GM21381 (cell line): ENCODE measurements at regions not wholly inside any gene's neighbourhood (a gene's known extent, or its start where the extent isn't known, plus 50 kb on each side); places are given as distances from the start of the nearest gene placed in this dataset.

Experiments used
- ATAC-seq: cut with Tn5 transposase; IDR thresholded peaks from one replicate; pipeline ENCODE4 v1.9.1; 2021; ENCODE audit warnings: mild to moderate bottlenecking, moderate library complexity; ENCODE audit not compliant: unreplicated experiment

- no peak for ATAC-seq
Measured at GRCh38 chr2:149733936-149734685, 146.5 kb upstream of the MMADHC start.

GRCh38 chr2:149732730-149733290, 145.2 kb upstream of the MMADHC start:
- ATAC-seq: no peak

GRCh38 chr2:149732001-149732685, 144.6 kb upstream of the MMADHC start:
- ATAC-seq: no peak

GRCh38 chr2:149731079-149731478, 143.5 kb upstream of the MMADHC start:
- ATAC-seq: no peak

- ATAC-seq: no peak
Measured at GRCh38 chr2:149729586-149729985, 142.0 kb upstream of the MMADHC start.

- no peak for ATAC-seq
Measured at GRCh38 chr2:149727927-149728326, 140.4 kb upstream of the MMADHC start.

- no peak for ATAC-seq
Measured at GRCh38 chr2:149725234-149725633, 137.7 kb upstream of the MMADHC start.

GRCh38 chr2:149724091-149724490, 136.5 kb upstream of the MMADHC start:
- no peak for ATAC-seq

- no peak for ATAC-seq
Measured at GRCh38 chr2:149720615-149721014, 133.0 kb upstream of the MMADHC start.

- no peak for ATAC-seq
Measured at GRCh38 chr2:149719695-149720094, 132.1 kb upstream of the MMADHC start.

GRCh38 chr2:149716687-149717086, 129.1 kb upstream of the MMADHC start:
- ATAC-seq: no peak

GRCh38 chr2:149715894-149716293, 128.3 kb upstream of the MMADHC start:
- no peak for ATAC-seq

GRCh38 chr2:149715005-149715592, 127.5 kb upstream of the MMADHC start:
- no peak for ATAC-seq

- no peak for ATAC-seq
Measured at GRCh38 chr2:149709496-149710263, 122.1 kb upstream of the MMADHC start.

GRCh38 chr2:149703281-149703680, 115.7 kb upstream of the MMADHC start:
- ATAC-seq: no peak

- no peak for ATAC-seq
Measured at GRCh38 chr2:149702571-149702970, 115.0 kb upstream of the MMADHC start.

- ATAC-seq: no peak
Measured at GRCh38 chr2:149701241-149701640, 113.7 kb upstream of the MMADHC start.

- no peak for ATAC-seq
Measured at GRCh38 chr2:149692961-149693396, 105.4 kb upstream of the MMADHC start.

GRCh38 chr2:149690825-149691224, 103.2 kb upstream of the MMADHC start:
- no peak for ATAC-seq

GRCh38 chr2:149687052-149687427, 99.5 kb upstream of the MMADHC start:
- no peak for ATAC-seq
